Esophagus muscularis mucosa (tissue), 4 donors: ENCODE measurements at regions not wholly inside any gene's neighbourhood (a gene's known extent, or its start where the extent isn't known, plus 50 kb on each side); places are given as distances from the start of the nearest gene placed in this dataset.
"Not testable (repeated sequence)": the region's sequence is repeated elsewhere in the genome, so short reads cannot be mapped to it uniquely, and the experiment has no call there.

Source experiments
- DNase-seq: peaks from one replicate; pipeline ENCODE4 v3.0.0-alpha.2; 2017; ENCODE audit errors: extremely low spot score
- H3K27ac ChIP-seq, 4 donors: fragments of 200-600 bp; sonication (generic); replicated peaks in 1 of 4; 1 replicate in 3 of 4; 2 replicates in 1 of 4; pipeline ENCODE4 v1.5.1; 2016 to 2019; ENCODE audit warnings: mild to moderate bottlenecking in 1 of 4
- H3K27me3 ChIP-seq, 4 donors: fragments of 200-600 bp; sonication (generic); one replicate each; pipeline versions ENCODE4 v1.5.1 to v1.6.0; 2016 to 2019
- H3K36me3 ChIP-seq, 4 donors: fragments of 200-600 bp; sonication (generic); one replicate each; pipeline ENCODE4 v1.5.1; 2016 to 2019
- H3K4me1 ChIP-seq, 4 donors: fragments of 200-600 bp; sonication (generic); one replicate each; pipeline ENCODE4 v1.5.1; 2016 to 2019
- H3K4me3 ChIP-seq, 4 donors: fragments of 200-600 bp; sonication (generic); 1 replicate in 2 of 4; 2 replicates in 2 of 4; pipeline ENCODE4 v1.5.1; 2016 to 2019; ENCODE audit warnings: mild to moderate bottlenecking in 4 of 4, moderate library complexity in 1 of 4
- H3K9me3 ChIP-seq, 4 donors: fragments of 200-600 bp; sonication (generic); 1 replicate in 3 of 4; 2 replicates in 1 of 4; pipeline ENCODE4 v1.5.1; 2016 to 2019
- CTCF ChIP-seq, 3 experiments: fragments of 200-600 bp in 2 of 3; fragments of 450-650 bp in 1 of 3; sonication (generic) in 2 of 3; IDR thresholded peaks; one replicate each; pipeline ENCODE4 v1.5.1; 2017 to 2019; ENCODE audit warnings: antibody characterized with exemption in 3 of 3, mild to moderate bottlenecking in 2 of 3, moderate library complexity in 1 of 3
- EP300 ChIP-seq: sonication (generic); formaldehyde crosslinking; IDR thresholded peaks from one replicate; pipeline ENCODE4 v1.6.1; 2017; ENCODE audit warnings: antibody characterized with exemption
- POLR2A ChIP-seq: fragments of 450-650 bp; IDR thresholded peaks from one replicate; pipeline ENCODE4 v1.6.1; 2017; ENCODE audit warnings: antibody characterized with exemption, moderate library complexity, mild to moderate bottlenecking, low read depth
- POLR2AphosphoS5 ChIP-seq, 2 donors: sonication (generic); formaldehyde crosslinking; IDR thresholded peaks; one replicate each; pipeline ENCODE4 v1.6.1; 2017; ENCODE audit warnings: antibody characterized with exemption in 2 of 2
- WGBS: methylation state at CpG from one replicate; pipeline ENCODE4 v1.1.5; 2018; 5-methylcytosine and 5-hydroxymethylcytosine counted together
- intact Hi-C: fragments of 100-400 bp; cut with DNase I; formaldehyde crosslinking; loops from one replicate; pipeline ENCODE4 v1.15.1; 2023

- no peak for TF ChIP-seq CTCF (IDR thresholded peaks at IDR 0.05)
- no peak for TF ChIP-seq POLR2A
- no peak overlapping the region for H3K27ac ChIP-seq
- no peaks in the 10 kb centered on the region for H3K9me3 ChIP-seq
- no peak overlapping the region for H3K4me3 ChIP-seq
- H3K27me3 ChIP-seq = no peaks in the 10 kb centered on the region
- 81% methylated on average over 3 of the region's 3 CpGs for WGBS
- H3K4me1 ChIP-seq = peaks cover 0 to 10% (median 4%) of the 10 kb centered on the region in 4 donors
- intact Hi-C loops = no loop called here
- no peak for DNase-seq
- H3K36me3 ChIP-seq = no peaks in the 10 kb centered on the region
Observed at GRCh38 chr1:88509379-88509778, 174.7 kb upstream of the PKN2 start.

GRCh38 chr1:88514544-88515060 is 169.5 kb upstream of the PKN2 start:
- no peaks in the 10 kb centered on the region for H3K27me3 ChIP-seq
- H3K4me1 ChIP-seq = peaks cover 0 to 23% (median 19%) of the 10 kb centered on the region in 4 donors
- 73% methylated on average over 1 of the region's 1 CpG for WGBS
- H3K36me3 ChIP-seq = no peaks in the 10 kb centered on the region
- no peaks in the 10 kb centered on the region for H3K9me3 ChIP-seq
- TF ChIP-seq EP300 = no peak
- TF ChIP-seq POLR2AphosphoS5 (IDR thresholded peaks at IDR 0.05) = no peak
- no peak for TF ChIP-seq POLR2A
- TF ChIP-seq CTCF (IDR thresholded peaks at IDR 0.05) = no peak
- DNase-seq = no peak
- H3K27ac ChIP-seq = no peak overlapping the region
- no peak overlapping the region for H3K4me3 ChIP-seq
- intact Hi-C loops = no loop called here

- H3K4me3 ChIP-seq, intact Hi-C loops, H3K27me3 ChIP-seq, DNase-seq, H3K9me3 ChIP-seq, H3K36me3 ChIP-seq, H3K27ac ChIP-seq: not testable (repeated sequence)
- H3K4me1 ChIP-seq = peaks cover 0 to 30% (median 26%) of the 10 kb centered on the region in 4 donors
- 73% methylated on average over 1 of the region's 1 CpG for WGBS
Observed at GRCh38 chr1:88517499-88517898, 166.6 kb upstream of the PKN2 start.

GRCh38 chr1:88519156-88519555 is 164.9 kb upstream of the PKN2 start:
- H3K36me3 ChIP-seq = no peaks in the 10 kb centered on the region
- H3K27ac ChIP-seq = peak overlapping the region in 1 of 4 donors; percentile 2

GRCh38 chr1:88523854-88524528 is 160.1 kb upstream of the PKN2 start:
- Histone ChIP-seq H3K27me3 (no peaks in the 10 kb centered on the region), H3K27ac (no peak overlapping the region), H3K4me1 (peaks cover 0 to 17% (median 10%) of the 10 kb centered on the region in 4 donors), H3K4me3 (no peak overlapping the region), H3K36me3 (no peaks in the 10 kb centered on the region), H3K9me3 (no peaks in the 10 kb centered on the region)
- WGBS = 77% methylated on average over 4 of the region's 4 CpGs
- intact Hi-C loops = no loop called here
- no peak for DNase-seq
- no peak for TF ChIP-seq EP300
- no peak for TF ChIP-seq POLR2A
- no peak for TF ChIP-seq POLR2AphosphoS5 (IDR thresholded peaks at IDR 0.05)
- TF ChIP-seq CTCF (IDR thresholded peaks at IDR 0.05) = no peak

More at GRCh38 chr1:88519156-88519555, 164.9 kb upstream of the PKN2 start:
- WGBS = 19% methylated on average over 1 of the region's 1 CpG
- H3K4me1 ChIP-seq = peaks cover 0 to 30% (median 24%) of the 10 kb centered on the region in 4 donors
- no peaks in the 10 kb centered on the region for H3K27me3 ChIP-seq
- H3K9me3 ChIP-seq = no peaks in the 10 kb centered on the region
- DNase-seq = no peak
- H3K4me3 ChIP-seq = no peak overlapping the region
- no peak for TF ChIP-seq CTCF (IDR thresholded peaks at IDR 0.05)
- TF ChIP-seq EP300 = no peak
- no peak for TF ChIP-seq POLR2AphosphoS5 (IDR thresholded peaks at IDR 0.05)
- TF ChIP-seq POLR2A = no peak
- intact Hi-C loops = no loop called here
